A549 (cell line): ENCODE measurements at regions not wholly inside any gene's neighbourhood (a gene's known extent, or its start where the extent isn't known, plus 50 kb on each side); places are given as distances from the start of the nearest gene placed in this dataset.

Experiments
- ATAC-seq, 2 experiments: fragments of 200-7000 bp in 1 of 2; fragments of >200 bp in 1 of 2; cut with Nextera tagmentation in 1 of 2; cut with Tn5 transposase in 1 of 2; 3 replicates each; pipeline versions ENCODE4 v1.8.0 to v1.9.1; 2018 to 2020; ENCODE audit warnings: mild to moderate bottlenecking in 1 of 2, moderate library complexity in 1 of 2
- CTCF ChIA-PET: fragments of 300-600 bp; sonication (Branson Sonifier 250); formaldehyde crosslinking; extraction: SDS; loops from one replicate; lab custom pipeline; 2021; ENCODE audit warnings: antibody characterized with exemption, inconsistent platforms; lab: Yijun Ruan, JAX
- POLR2A ChIA-PET: fragments of 350-600 bp; formaldehyde crosslinking; extraction: SDS; loops from one replicate; lab custom pipeline; 2021; ENCODE audit warnings: antibody characterized with exemption, inconsistent platforms; lab: Yijun Ruan, JAX
- DNase-seq, 2 experiments: peaks; one replicate each; pipeline versions ENCODE4 v3.0.0 to v3.0.0-alpha.2; 2011 to 2016; ENCODE audit warnings: low read depth in 1 of 2, low spot score in 1 of 2
- FAIRE-seq: peaks from 2 replicates; lab custom pipeline; 2011; peaks lifted over from hg19 to GRCh38; lab: Jason Lieb, UNC
- H3K27ac ChIP-seq, 2 experiments: fragments of >200 bp; sonication (Bioruptor Twin); formaldehyde crosslinking; 3 replicates each; pipeline ENCODE4 v1.5.1; 2016 to 2017
- H3K4me1 ChIP-seq: fragments of >200 bp; sonication (Bioruptor Twin); formaldehyde crosslinking; 3 replicates; pipeline ENCODE4 v1.6.1; 2016
- H3K4me2 ChIP-seq: fragments of >200 bp; sonication (Bioruptor Twin); formaldehyde crosslinking; 3 replicates; pipeline ENCODE4 v1.6.1; 2016
- H3K4me3 ChIP-seq: fragments of >200 bp; sonication (Bioruptor Twin); formaldehyde crosslinking; 3 replicates; pipeline ENCODE4 v1.5.1; 2016
- H3K9me3 ChIP-seq: fragments of >200 bp; sonication (Bioruptor Twin); formaldehyde crosslinking; 3 replicates; pipeline ENCODE4 v1.6.1; 2016
- BHLHE40 ChIP-seq: IDR thresholded peaks from 2 replicates; pipeline ENCODE4 v1.6.1; 2012; ENCODE audit warnings: low read depth, low read length, inconsistent platforms
- CBX2 ChIP-seq: fragments of 200-600 bp; sonication (generic); IDR thresholded peaks from 2 replicates; pipeline ENCODE4 v1.6.1; 2016; ENCODE audit warnings: low read depth, mild to moderate bottlenecking, borderline replicate concordance
- CHD4 ChIP-seq: fragments of 200-600 bp; sonication (generic); IDR thresholded peaks from 2 replicates; pipeline ENCODE4 v1.6.1; 2016; ENCODE audit warnings: antibody characterized with exemption, mild to moderate bottlenecking, borderline replicate concordance
- FOSB ChIP-seq: fragments of 250-450 bp; sonication (Bioruptor Pico); IDR thresholded peaks from 2 replicates; pipeline ENCODE4 v1.5.0; 2020; ENCODE audit warnings: mild to moderate bottlenecking, moderate library complexity
- GATA3 ChIP-seq: IDR thresholded peaks from 2 replicates; pipeline ENCODE4 v1.6.1; 2012; ENCODE audit warnings: borderline replicate concordance
- HEYL ChIP-seq: fragments of 250-450 bp; sonication (Bioruptor Pico); IDR thresholded peaks from 2 replicates; pipeline ENCODE4 v1.8.0; 2021; ENCODE audit warnings: mild to moderate bottlenecking, moderate library complexity
- HOXA7 ChIP-seq: fragments of 250-450 bp; sonication (Bioruptor Pico); IDR thresholded peaks from 2 replicates; pipeline ENCODE4 v1.5.0; 2020; ENCODE audit warnings: mild to moderate bottlenecking, moderate library complexity
- JUN ChIP-seq, 2 experiments: fragments of >200 bp; sonication (Bioruptor Twin); formaldehyde crosslinking; IDR thresholded peaks; 2 replicates in 1 of 2; 3 replicates in 1 of 2; pipeline ENCODE4 v1.6.1; 2016 to 2017
- JUNB ChIP-seq: fragments of >200 bp; sonication (Bioruptor Twin); formaldehyde crosslinking; IDR thresholded peaks from 2 replicates; pipeline ENCODE4 v1.6.1; 2016
- MAFK ChIP-seq: fragments of 450-650 bp; IDR thresholded peaks from 2 replicates; pipeline ENCODE4 v1.6.1; 2014; ENCODE audit not compliant: partially characterized antibody
- POLR2A ChIP-seq: IDR thresholded peaks from 2 replicates; pipeline ENCODE4 v1.6.1; 2012; ENCODE audit warnings: mild to moderate bottlenecking, low read length
- RARB ChIP-seq: fragments of 250-450 bp; sonication (Bioruptor Pico); IDR thresholded peaks from 2 replicates; pipeline ENCODE4 v1.8.0; 2021; ENCODE audit warnings: mild to moderate bottlenecking, moderate library complexity
- RFX5 ChIP-seq: fragments of 450-650 bp; IDR thresholded peaks from 2 replicates; pipeline ENCODE4 v1.7.1; 2014; ENCODE audit warnings: antibody characterized with exemption, mild to moderate bottlenecking, moderate library complexity
- SMC3 ChIP-seq: fragments of >200 bp; sonication (Bioruptor Twin); formaldehyde crosslinking; IDR thresholded peaks from 3 replicates; pipeline ENCODE4 v1.6.1; 2018; ENCODE audit warnings: inconsistent platforms
- TP53 ChIP-seq: fragments of 250-450 bp; sonication (Bioruptor Pico); IDR thresholded peaks from 2 replicates; pipeline ENCODE4 v1.5.0; 2021; ENCODE audit warnings: mild to moderate bottlenecking, moderate library complexity
- ZC3H11A ChIP-seq: fragments of 450-650 bp; IDR thresholded peaks from 2 replicates; pipeline ENCODE4 v1.6.1; 2014; ENCODE audit warnings: antibody characterized with exemption, mild to moderate bottlenecking
- ZFP36 ChIP-seq: fragments of 450-650 bp; IDR thresholded peaks from 2 replicates; pipeline ENCODE4 v1.6.1; 2014; ENCODE audit warnings: borderline replicate concordance; ENCODE audit not compliant: partially characterized antibody
- ZNF302 ChIP-seq: fragments of 250-450 bp; sonication (Bioruptor Pico); IDR thresholded peaks from 2 replicates; pipeline ENCODE4 v1.9.0; 2021; ENCODE audit warnings: inconsistent platforms, mild to moderate bottlenecking, moderate library complexity
- WGBS: methylation state at CpG from one replicate; pipeline ENCODE4 v1.1.6; 2017; ENCODE audit errors: missing lambda C conversion rate; 5-methylcytosine and 5-hydroxymethylcytosine counted together
- TF ChIP-seq, protein P1 (sequence below): fragments of 250-450 bp; sonication (Bioruptor Pico); IDR thresholded peaks from 2 replicates; pipeline ENCODE4 v1.5.0; 2020; ENCODE audit warnings: low read depth, mild to moderate bottlenecking, moderate library complexity
- TF ChIP-seq, protein P2 (sequence below): fragments of >200 bp; sonication (Bioruptor Twin); formaldehyde crosslinking; IDR thresholded peaks from 3 replicates; pipeline ENCODE4 v1.6.1; 2016
- TF ChIP-seq, protein P3 (sequence below): fragments of 450-650 bp; IDR thresholded peaks from 2 replicates; pipeline ENCODE4 v1.6.1; 2014; ENCODE audit warnings: antibody characterized with exemption
- TF ChIP-seq, protein P4 (sequence below): IDR thresholded peaks from 2 replicates; pipeline ENCODE4 v1.6.1; 2012; ENCODE audit warnings: low read depth, borderline replicate concordance

DNA sequence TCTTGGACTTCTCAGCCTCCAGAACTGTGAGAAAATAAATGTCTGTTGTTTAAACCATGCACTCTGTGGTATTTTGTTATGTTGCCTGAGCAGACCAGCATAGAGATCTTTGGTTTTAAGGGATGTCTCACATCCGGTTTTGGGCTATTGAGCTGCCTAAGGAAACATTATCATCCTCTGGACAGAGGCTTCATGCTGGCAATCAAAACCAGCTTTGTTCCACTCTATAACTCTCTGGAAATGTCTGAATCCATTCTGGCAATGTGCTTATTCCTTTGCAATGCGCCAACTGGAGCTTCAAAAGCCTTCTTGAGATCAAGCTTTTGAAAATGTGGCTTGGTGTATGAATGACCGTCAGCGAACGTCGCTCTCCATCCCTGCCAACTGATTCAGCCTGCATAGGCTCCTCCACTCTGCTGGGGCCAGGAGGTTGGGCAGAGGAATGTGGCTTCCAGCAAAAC is 183.6 kb upstream of the MGAT5 start:
- no peaks in the 10 kb centered on the region for H3K4me1 ChIP-seq
- CTCF ChIA-PET, result no interaction called here

DNA sequence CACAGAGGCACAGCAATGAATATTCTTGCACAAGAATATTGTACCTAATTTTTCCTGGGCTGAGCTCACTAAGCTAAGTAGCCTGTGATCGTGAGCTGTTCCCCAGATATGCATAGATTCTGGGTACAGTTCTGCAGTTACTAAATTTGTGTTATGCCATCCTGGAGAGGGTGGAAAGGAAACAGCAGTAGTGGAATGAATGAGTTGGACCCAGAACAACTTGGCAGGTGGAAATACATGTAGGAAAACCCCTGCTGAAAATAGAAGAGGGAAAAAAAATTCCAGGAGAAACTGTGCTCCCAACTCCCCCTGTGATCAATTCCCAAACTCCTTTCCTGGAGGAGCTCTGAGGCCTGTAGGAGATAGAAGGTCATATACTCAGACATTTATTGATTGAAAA is 181.5 kb upstream of the MGAT5 start:
- Histone ChIP-seq H3K4me2 (no peak overlapping the region), H3K4me1 (no peaks in the 10 kb centered on the region), H3K9me3 (no peaks in the 10 kb centered on the region; the same call in 2 of the 3 replicates), H3K27ac (no peak overlapping the region)
- CTCF ChIA-PET, result interaction anchor here (1.1 kb wide), 1 partner anchor 46 kb away, joined by 4 read pairs; no protein-coding TSS in a partner anchor
- ATAC-seq (no peak), FAIRE-seq (no peak), DNase-seq (no peak)
- 38% methylated on average over 1 of the region's 1 CpG for WGBS
- POLR2A ChIA-PET, result no interaction called here
- TF ChIP-seq, protein P1, sequence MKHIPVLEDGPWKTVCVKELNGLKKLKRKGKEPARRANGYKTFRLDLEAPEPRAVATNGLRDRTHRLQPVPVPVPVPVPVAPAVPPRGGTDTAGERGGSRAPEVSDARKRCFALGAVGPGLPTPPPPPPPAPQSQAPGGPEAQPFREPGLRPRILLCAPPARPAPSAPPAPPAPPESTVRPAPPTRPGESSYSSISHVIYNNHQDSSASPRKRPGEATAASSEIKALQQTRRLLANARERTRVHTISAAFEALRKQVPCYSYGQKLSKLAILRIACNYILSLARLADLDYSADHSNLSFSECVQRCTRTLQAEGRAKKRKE (CRISPR knock-in tag), result no peak
- TF ChIP-seq BHLHE40, result no peak
- no peak for TF ChIP-seq POLR2A
- TF ChIP-seq, all 56 proteins: peak for 0
- H3K4me3 ChIP-seq, result no peak overlapping the region

More for the DNA sequence above, 183.6 kb upstream of the MGAT5 start:
- ATAC-seq, result no peak
- no peak for FAIRE-seq
- DNase-seq, result no peak
- H3K4me3 ChIP-seq, result no peak overlapping the region
- TF ChIP-seq, protein P2, sequence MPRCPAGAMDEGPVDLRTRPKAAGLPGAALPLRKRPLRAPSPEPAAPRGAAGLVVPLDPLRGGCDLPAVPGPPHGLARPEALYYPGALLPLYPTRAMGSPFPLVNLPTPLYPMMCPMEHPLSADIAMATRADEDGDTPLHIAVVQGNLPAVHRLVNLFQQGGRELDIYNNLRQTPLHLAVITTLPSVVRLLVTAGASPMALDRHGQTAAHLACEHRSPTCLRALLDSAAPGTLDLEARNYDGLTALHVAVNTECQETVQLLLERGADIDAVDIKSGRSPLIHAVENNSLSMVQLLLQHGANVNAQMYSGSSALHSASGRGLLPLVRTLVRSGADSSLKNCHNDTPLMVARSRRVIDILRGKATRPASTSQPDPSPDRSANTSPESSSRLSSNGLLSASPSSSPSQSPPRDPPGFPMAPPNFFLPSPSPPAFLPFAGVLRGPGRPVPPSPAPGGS, result no peak
- TF ChIP-seq TP53 (CRISPR knock-in tag) (no peak), BHLHE40 (no peak), GATA3 (no peak), FOSB (no peak), HEYL (CRISPR knock-in tag) (no peak), ZFP36 (no peak), HOXA7 (no peak), MAFK (no peak), POLR2A (no peak), CHD4 (no peak), RFX5 (no peak), JUN (IDR thresholded peaks at IDR 0.05) (no peak), ZC3H11A (no peak), ZNF302 (no peak), RARB (CRISPR knock-in tag) (no peak), CBX2 (no peak)
- TF ChIP-seq, protein P3, sequence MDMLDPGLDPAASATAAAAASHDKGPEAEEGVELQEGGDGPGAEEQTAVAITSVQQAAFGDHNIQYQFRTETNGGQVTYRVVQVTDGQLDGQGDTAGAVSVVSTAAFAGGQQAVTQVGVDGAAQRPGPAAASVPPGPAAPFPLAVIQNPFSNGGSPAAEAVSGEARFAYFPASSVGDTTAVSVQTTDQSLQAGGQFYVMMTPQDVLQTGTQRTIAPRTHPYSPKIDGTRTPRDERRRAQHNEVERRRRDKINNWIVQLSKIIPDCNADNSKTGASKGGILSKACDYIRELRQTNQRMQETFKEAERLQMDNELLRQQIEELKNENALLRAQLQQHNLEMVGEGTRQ, result no peak
- H3K9me3 ChIP-seq, result no peaks in the 10 kb centered on the region; the same call in 2 of the 3 replicates
- H3K27ac ChIP-seq, result no peak overlapping the region
- 68% methylated on average over 6 of the region's 6 CpGs for WGBS
- POLR2A ChIA-PET, result no interaction called here
- no peak overlapping the region for H3K4me2 ChIP-seq

DNA sequence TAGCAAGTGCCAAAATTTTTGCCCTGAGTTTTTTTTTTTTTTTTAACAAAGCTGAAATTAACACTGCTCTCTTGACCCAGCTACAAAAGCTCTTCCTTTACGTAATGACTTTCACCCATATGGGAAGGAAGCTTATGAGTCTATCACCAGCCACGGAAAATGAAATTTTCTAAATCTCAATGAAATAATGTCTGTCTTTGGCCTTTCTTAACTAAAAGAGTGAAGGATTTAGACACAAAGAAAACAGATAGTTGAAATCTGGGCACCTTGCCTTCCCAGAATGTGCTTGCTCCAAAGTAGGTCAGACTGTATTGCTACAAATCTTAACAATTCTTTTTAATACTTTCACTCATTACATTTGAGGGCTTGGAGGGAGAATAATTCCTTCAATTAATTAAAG is 180.8 kb upstream of the MGAT5 start:
- 43% methylated on average over 2 of the region's 2 CpGs for WGBS
- H3K4me3 ChIP-seq, result no peak overlapping the region
- TF ChIP-seq TP53 (CRISPR knock-in tag) (no peak), ZFP36 (no peak), ZC3H11A (no peak), JUNB (no peak), ZNF302 (no peak), SMC3 (no peak)
- TF ChIP-seq, protein P4, sequence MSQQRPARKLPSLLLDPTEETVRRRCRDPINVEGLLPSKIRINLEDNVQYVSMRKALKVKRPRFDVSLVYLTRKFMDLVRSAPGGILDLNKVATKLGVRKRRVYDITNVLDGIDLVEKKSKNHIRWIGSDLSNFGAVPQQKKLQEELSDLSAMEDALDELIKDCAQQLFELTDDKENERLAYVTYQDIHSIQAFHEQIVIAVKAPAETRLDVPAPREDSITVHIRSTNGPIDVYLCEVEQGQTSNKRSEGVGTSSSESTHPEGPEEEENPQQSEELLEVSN, result no peak
- DNase-seq (no peak), FAIRE-seq (no peak), ATAC-seq (no peak)
- H3K27ac ChIP-seq, result no peak overlapping the region
- ChIA-PET POLR2A (no interaction called here), CTCF (interaction anchor here (0.6 to 1.1 kb wide), 2 partner anchors 45 to 339 kb away, joined by 3 to 4 read pairs; no protein-coding TSS in a partner anchor)
- H3K9me3 ChIP-seq, result no peaks in the 10 kb centered on the region; the same call in 2 of the 3 replicates
- H3K4me1 ChIP-seq, result no peaks in the 10 kb centered on the region
- no peak overlapping the region for H3K4me2 ChIP-seq
